ENCODE measurements at regions not wholly inside any gene's neighbourhood (a gene's known extent, or its start where the extent isn't known, plus 50 kb on each side); places are given as distances from the start of the nearest gene placed in this dataset.

- Mint-ChIP-seq H3K4me1 (ENCODE audit: low read depth) (no peaks in the 10 kb centered on the region), H3K9me3 (peaks cover 7% of the 10 kb centered on the region), H3K27me3 (no peaks in the 10 kb centered on the region), H3K27ac (no peak overlapping the region), H3K36me3 (ENCODE audit: low read depth) (no peaks in the 10 kb centered on the region), H3K4me3 (no peak overlapping the region)
- intact Hi-C loops (cut with micrococcal nuclease), result no loop called here
Observed at GRCh38 chr7:46741181-46741580, 820.1 kb upstream of the IGFBP3 start.

GRCh38 chr7:46739518-46740234 lies 818.6 kb upstream of the IGFBP3 start:
- Mint-ChIP-seq H3K4me1 (ENCODE audit: low read depth) (no peaks in the 10 kb centered on the region), H3K27me3 (no peaks in the 10 kb centered on the region), H3K4me3 (no peak overlapping the region), H3K27ac (no peak overlapping the region), H3K36me3 (ENCODE audit: low read depth) (no peaks in the 10 kb centered on the region), H3K9me3 (peaks cover 14% of the 10 kb centered on the region)
- intact Hi-C loops (cut with micrococcal nuclease), result no loop called here

DNA sequence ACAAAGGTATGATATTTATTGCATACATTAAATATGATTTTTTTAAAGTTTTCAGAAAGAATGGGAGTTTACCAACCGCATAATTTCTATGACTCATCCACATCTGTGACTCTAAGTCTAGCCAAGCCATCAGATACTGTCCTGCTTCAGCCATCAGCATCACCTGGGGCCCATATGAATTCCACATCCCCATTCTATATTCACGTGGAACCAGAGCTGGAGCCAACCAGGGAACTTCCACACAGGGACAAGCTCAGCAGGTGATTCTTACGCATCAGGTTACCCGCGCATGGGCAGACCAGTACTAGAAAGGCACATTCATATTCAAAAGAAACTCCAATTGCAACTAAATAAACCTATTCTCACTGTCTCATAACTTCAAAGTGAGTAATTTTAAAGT lies 817.7 kb upstream of the IGFBP3 start:
- Mint-ChIP-seq H3K4me3 (no peak overlapping the region), H3K27ac (no peak overlapping the region), H3K27me3 (no peaks in the 10 kb centered on the region), H3K4me1 (ENCODE audit: low read depth) (no peaks in the 10 kb centered on the region), H3K9me3 (peaks cover 23% of the 10 kb centered on the region), H3K36me3 (ENCODE audit: low read depth) (no peaks in the 10 kb centered on the region)
- intact Hi-C loops (cut with micrococcal nuclease), result no loop called here

DNA sequence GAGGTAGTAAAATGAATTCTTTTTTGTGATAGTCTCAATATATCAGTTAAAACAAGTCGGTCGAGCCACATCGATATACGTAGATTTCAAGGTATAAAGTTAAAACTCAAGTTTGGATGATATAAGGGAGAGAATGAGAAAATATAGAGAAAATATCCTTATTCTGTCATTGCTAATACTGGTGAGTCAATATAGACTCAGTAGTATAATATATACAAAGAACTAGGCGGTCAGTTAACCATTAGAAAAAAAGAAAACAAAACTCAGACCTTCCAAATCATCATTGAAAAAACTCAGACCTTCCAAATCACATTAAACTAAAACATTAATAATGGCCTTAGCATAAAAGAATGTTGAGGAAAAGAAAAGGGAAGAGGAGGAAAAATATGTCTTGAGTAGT lies 817.1 kb upstream of the IGFBP3 start:
- Mint-ChIP-seq H3K4me1 (ENCODE audit: low read depth) (no peaks in the 10 kb centered on the region), H3K27me3 (no peaks in the 10 kb centered on the region), H3K4me3 (no peak overlapping the region), H3K27ac (no peak overlapping the region), H3K36me3 (ENCODE audit: low read depth) (no peaks in the 10 kb centered on the region), H3K9me3 (peaks cover 27% of the 10 kb centered on the region)
- intact Hi-C loops (cut with micrococcal nuclease), result no loop called here

GRCh38 chr7:46725838-46726237 lies 804.8 kb upstream of the IGFBP3 start:
- Mint-ChIP-seq H3K4me3 (no peak overlapping the region), H3K27ac (no peak overlapping the region), H3K4me1 (ENCODE audit: low read depth) (no peaks in the 10 kb centered on the region), H3K36me3 (ENCODE audit: low read depth) (no peaks in the 10 kb centered on the region), H3K9me3 (peaks cover 67% of the 10 kb centered on the region), H3K27me3 (no peaks in the 10 kb centered on the region)
- intact Hi-C loops (cut with micrococcal nuclease), result no loop called here

DNA sequence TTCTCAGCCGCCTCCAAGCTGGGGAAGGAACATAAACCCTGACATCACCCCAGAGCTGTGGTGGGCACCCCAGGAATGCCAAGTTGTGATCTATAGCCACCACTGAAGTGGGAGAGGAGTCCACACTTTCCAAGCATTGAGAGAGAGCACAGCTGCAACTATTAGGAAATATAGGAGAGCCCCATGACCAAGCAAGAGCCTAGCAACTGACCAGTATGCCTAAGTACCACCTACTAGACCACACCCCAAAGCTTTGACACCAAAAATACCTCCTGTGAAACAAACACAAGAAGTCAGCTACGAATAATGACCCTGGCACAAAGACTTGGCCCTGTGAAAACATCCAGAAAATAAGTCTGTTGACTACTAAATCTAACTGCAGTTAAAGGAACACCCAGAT lies 804.1 kb upstream of the IGFBP3 start:
- intact Hi-C loops (cut with micrococcal nuclease), result no loop called here
- no peaks in the 10 kb centered on the region for H3K36me3 Mint-ChIP-seq (ENCODE audit: low read depth)
- peaks cover 67% of the 10 kb centered on the region for H3K9me3 Mint-ChIP-seq
- no peak overlapping the region for H3K27ac Mint-ChIP-seq
- H3K4me1 Mint-ChIP-seq (ENCODE audit: low read depth), result no peaks in the 10 kb centered on the region
- H3K27me3 Mint-ChIP-seq, result no peaks in the 10 kb centered on the region
- H3K4me3 Mint-ChIP-seq, result no peak overlapping the region

DNA sequence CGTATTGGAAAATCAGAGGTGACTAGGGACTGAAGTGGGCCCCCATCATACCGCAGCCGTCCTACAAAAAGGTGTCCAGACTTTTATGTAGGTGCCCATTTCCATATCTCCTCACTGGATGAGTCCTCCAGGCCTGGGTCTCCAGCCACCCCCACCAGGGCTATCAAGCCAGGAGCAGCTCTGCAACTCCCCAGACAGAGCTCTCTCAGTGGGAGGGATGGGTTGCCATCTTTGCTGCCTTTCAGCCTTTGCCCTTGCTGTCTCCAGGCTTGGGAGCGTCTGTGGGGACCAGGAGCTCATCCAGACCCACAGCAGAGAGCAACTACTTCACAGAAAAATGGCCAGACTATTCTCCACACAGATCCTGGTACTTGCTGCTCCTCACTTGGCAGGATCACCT lies 802.7 kb upstream of the IGFBP3 start:
- Mint-ChIP-seq H3K4me3 (no peak overlapping the region), H3K4me1 (ENCODE audit: low read depth) (no peaks in the 10 kb centered on the region), H3K36me3 (ENCODE audit: low read depth) (no peaks in the 10 kb centered on the region), H3K27ac (no peak overlapping the region), H3K9me3 (peaks cover 67% of the 10 kb centered on the region), H3K27me3 (no peaks in the 10 kb centered on the region)
- intact Hi-C loops (cut with micrococcal nuclease), result no loop called here

GRCh38 chr7:46723003-46723402 lies 801.9 kb upstream of the IGFBP3 start:
- no peaks in the 10 kb centered on the region for H3K4me1 Mint-ChIP-seq (ENCODE audit: low read depth)
- intact Hi-C loops (cut with micrococcal nuclease), result no loop called here
- H3K27ac Mint-ChIP-seq, result no peak overlapping the region
- H3K4me3 Mint-ChIP-seq, result no peak overlapping the region
- H3K9me3 Mint-ChIP-seq, result peaks cover 66% of the 10 kb centered on the region
- H3K27me3 Mint-ChIP-seq, result no peaks in the 10 kb centered on the region
- no peaks in the 10 kb centered on the region for H3K36me3 Mint-ChIP-seq (ENCODE audit: low read depth)

GRCh38 chr7:46720761-46721160 lies 799.7 kb upstream of the IGFBP3 start:
- intact Hi-C loops (cut with micrococcal nuclease), result no loop called here
- no peaks in the 10 kb centered on the region for H3K36me3 Mint-ChIP-seq (ENCODE audit: low read depth)
- no peak overlapping the region for H3K4me3 Mint-ChIP-seq

DNA sequence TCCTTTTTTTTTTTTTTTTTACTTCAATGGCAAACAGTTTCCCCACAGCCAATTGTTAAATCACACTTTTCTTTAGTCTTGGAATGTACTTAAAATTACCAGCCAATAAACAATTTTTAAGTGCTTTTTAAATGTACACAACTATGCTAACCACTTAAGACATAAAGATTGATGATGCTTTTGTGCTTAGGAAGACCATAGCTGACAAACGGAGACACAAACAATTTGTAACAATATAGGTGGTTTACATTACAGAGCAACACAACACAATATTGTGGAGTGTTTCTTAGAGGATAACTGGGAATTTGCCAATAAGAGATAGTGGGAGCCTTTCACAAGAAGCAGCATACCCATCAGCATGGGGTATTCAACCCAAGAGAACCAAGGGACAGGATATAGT lies 798.5 kb upstream of the IGFBP3 start:
- Mint-ChIP-seq H3K36me3 (ENCODE audit: low read depth) (no peaks in the 10 kb centered on the region), H3K4me3 (no peak overlapping the region), H3K27me3 (no peaks in the 10 kb centered on the region), H3K27ac (no peak overlapping the region), H3K9me3 (peaks cover 32% of the 10 kb centered on the region), H3K4me1 (ENCODE audit: low read depth) (no peaks in the 10 kb centered on the region)
- intact Hi-C loops (cut with micrococcal nuclease), result no loop called here

More at GRCh38 chr7:46720761-46721160, 799.7 kb upstream of the IGFBP3 start:
- no peaks in the 10 kb centered on the region for H3K27me3 Mint-ChIP-seq
- peaks cover 43% of the 10 kb centered on the region for H3K9me3 Mint-ChIP-seq
- H3K27ac Mint-ChIP-seq, result no peak overlapping the region
- H3K4me1 Mint-ChIP-seq (ENCODE audit: low read depth), result no peaks in the 10 kb centered on the region

- Mint-ChIP-seq H3K9me3 (peaks cover 8% of the 10 kb centered on the region), H3K27me3 (no peaks in the 10 kb centered on the region), H3K4me1 (ENCODE audit: low read depth) (no peaks in the 10 kb centered on the region), H3K27ac (no peak overlapping the region), H3K4me3 (no peak overlapping the region), H3K36me3 (ENCODE audit: low read depth) (no peaks in the 10 kb centered on the region)
- intact Hi-C loops (cut with micrococcal nuclease), result no loop called here
Observed at GRCh38 chr7:46716926-46717325, 795.9 kb upstream of the IGFBP3 start.

GRCh38 chr7:46715579-46715978 lies 794.5 kb upstream of the IGFBP3 start:
- Mint-ChIP-seq H3K27ac (no peak overlapping the region), H3K36me3 (ENCODE audit: low read depth) (no peaks in the 10 kb centered on the region), H3K9me3 (no peaks in the 10 kb centered on the region), H3K4me1 (ENCODE audit: low read depth) (no peaks in the 10 kb centered on the region), H3K27me3 (no peaks in the 10 kb centered on the region), H3K4me3 (no peak overlapping the region)
- intact Hi-C loops (cut with micrococcal nuclease), result no loop called here

GRCh38 chr7:46714904-46715303 lies 793.8 kb upstream of the IGFBP3 start:
- Mint-ChIP-seq H3K27me3 (no peaks in the 10 kb centered on the region), H3K27ac (no peak overlapping the region), H3K9me3 (no peaks in the 10 kb centered on the region), H3K4me1 (ENCODE audit: low read depth) (no peaks in the 10 kb centered on the region), H3K36me3 (ENCODE audit: low read depth) (no peaks in the 10 kb centered on the region), H3K4me3 (no peak overlapping the region)
- intact Hi-C loops (cut with micrococcal nuclease), result no loop called here

DNA sequence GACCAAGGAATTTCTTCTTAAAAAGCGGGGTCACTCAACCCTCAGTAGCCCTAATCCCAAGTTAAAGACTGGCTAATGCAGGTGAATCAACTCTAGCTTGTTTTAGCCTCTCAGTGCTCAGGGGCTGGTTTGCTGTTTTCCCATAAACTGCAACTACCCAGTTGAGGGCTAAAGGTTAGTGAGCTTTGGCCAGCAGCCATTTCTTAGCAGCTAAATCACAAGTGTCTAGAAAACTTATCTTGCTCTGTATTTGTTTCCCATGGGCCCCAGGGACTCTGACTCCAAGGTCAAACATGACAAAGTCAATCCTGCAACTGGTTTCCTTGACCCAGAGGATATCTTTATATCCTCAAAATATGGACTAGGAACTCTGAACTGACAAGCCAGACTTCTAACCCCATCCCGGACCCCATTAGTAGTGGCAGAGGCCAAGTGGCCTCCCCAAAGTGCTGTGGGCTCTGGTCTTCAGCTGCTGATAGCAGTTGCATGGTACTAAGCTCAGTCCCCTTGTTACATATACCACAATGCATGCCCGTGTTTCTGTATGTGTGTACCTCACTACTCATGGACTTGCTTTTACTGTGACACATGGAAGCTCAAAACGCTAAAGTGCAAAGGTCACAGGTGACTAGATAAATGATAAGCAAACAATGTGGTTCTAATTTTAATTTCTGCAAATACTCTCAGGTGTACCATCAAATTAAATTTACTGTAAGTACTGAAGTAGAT lies 793.0 kb upstream of the IGFBP3 start:
- no peak overlapping the region for H3K27ac Mint-ChIP-seq
- no peaks in the 10 kb centered on the region for H3K4me1 Mint-ChIP-seq (ENCODE audit: low read depth)
- intact Hi-C loops (cut with micrococcal nuclease), result no loop called here
- H3K27me3 Mint-ChIP-seq, result no peaks in the 10 kb centered on the region
- no peaks in the 10 kb centered on the region for H3K36me3 Mint-ChIP-seq (ENCODE audit: low read depth)
- H3K4me3 Mint-ChIP-seq, result no peak overlapping the region
- H3K9me3 Mint-ChIP-seq, result no peaks in the 10 kb centered on the region

DNA sequence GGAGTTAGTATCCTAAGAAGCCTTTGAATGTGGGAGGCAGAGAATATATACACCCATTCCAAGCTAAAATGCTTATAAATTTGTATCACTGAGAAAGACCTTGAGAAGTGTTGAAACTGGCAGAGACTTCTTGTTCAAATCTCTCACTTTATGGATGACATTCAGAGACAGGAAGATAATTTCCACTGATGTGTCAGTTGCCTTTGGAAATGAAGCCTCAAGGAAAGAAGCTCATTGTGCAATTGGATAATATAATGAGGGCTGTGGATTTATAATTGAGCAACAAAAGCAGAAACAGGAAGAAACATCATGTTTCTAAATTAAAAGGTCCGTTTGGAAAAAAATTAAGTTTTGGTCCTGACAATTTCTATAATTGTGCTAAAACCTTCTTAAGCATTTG lies 789.9 kb upstream of the IGFBP3 start:
- intact Hi-C loops (cut with micrococcal nuclease), result no loop called here
- no peaks in the 10 kb centered on the region for H3K36me3 Mint-ChIP-seq (ENCODE audit: low read depth)

More for the DNA sequence above, 789.9 kb upstream of the IGFBP3 start:
- Mint-ChIP-seq H3K9me3 (no peaks in the 10 kb centered on the region), H3K4me1 (ENCODE audit: low read depth) (no peaks in the 10 kb centered on the region), H3K27me3 (no peaks in the 10 kb centered on the region), H3K27ac (no peak overlapping the region), H3K4me3 (no peak overlapping the region)
